Erythroblast (primary cell): ENCODE measurements at regions not wholly inside any gene's neighbourhood (a gene's known extent, or its start where the extent isn't known, plus 50 kb on each side); places are given as distances from the start of the nearest gene placed in this dataset.

Experiments used
- GATA1 ChIP-seq: IDR thresholded peaks from 2 replicates; pipeline ENCODE4 v1.6.1; 2011; ENCODE audit warnings: low read depth, mild to moderate bottlenecking, control low read depth, low read length, moderate library complexity
- POLR2A ChIP-seq: IDR thresholded peaks from 2 replicates; pipeline ENCODE4 v1.6.1; 2011; ENCODE audit warnings: mild to moderate bottlenecking, low read length

DNA sequence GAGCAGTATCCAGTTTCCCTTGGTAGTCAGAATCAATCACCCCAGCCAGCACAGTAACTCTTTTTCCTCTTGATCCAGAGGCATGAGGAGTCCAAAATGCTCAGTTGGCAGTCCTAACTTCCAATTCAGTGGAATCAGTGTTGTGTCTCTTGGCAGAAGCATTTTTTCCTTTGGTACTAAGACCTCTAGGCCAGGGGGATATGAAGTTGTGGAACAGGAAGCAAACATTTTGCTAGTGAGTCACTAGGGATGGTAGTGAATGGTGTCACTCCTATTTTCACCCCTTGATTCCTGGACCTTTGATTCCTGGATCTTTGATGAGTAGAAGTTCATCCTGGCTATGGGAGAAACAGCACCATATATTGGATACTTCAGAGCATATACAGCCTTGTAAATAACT, 70.5 kb upstream of the ALDH1A3 start:
- TF ChIP-seq POLR2A (no peak), GATA1 (no peak)
